NOMO-1 treated with dmso at 0.1 percent for 144 hours (cell line): ENCODE measurements at regions not wholly inside any gene's neighbourhood (a gene's known extent, or its start where the extent isn't known, plus 50 kb on each side); places are given as distances from the start of the nearest gene placed in this dataset.
A peak's percentile ranks its signal among the peaks of the same experiment; 100 is the strongest.
"Not testable (repeated sequence)": the region's sequence is repeated elsewhere in the genome, so short reads cannot be mapped to it uniquely, and the experiment has no call there.

Source experiments
- DNase-seq: peaks from one replicate; lab custom pipeline; 2025; ENCODE audit not compliant: unreplicated experiment; lab: John Stamatoyannopoulos, UW

GRCh38 chr2:2728635-2729034, 397.6 kb upstream of the MYT1L start:
- no peak for DNase-seq

GRCh38 chr2:2727876-2728511, 396.9 kb upstream of the MYT1L start:
- no peak for DNase-seq

GRCh38 chr2:2726163-2726562, 395.1 kb upstream of the MYT1L start:
- no peak for DNase-seq

- DNase-seq = no peak
These were observed 392.0 kb upstream of the MYT1L start for GRCh38 chr2:2723064-2723463.

DNA sequence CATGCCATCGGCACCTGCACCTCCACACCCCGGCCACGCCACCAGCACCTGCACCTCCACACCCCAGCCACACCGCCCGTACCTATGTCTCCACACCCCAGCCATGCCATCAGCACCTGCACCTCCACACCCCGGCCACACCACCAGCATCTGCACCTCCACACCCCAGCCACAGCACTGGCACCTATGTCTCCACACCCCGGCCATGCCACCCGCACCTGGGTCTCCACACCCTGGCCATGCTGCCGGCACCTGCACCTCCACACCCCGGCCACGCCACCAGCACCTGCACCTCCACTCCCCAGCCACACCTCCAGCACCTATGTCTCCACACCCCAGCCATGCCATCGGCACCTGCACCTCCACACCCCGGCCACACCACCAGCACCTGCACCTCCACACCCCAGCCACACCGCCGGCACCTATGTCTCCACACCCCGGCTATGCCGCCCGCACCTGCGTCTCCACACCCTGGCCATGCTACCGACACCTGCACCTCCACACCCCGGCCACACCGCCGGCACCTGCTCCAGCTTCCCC, 390.3 kb upstream of the MYT1L start:
- DNase-seq = no peak

DNA sequence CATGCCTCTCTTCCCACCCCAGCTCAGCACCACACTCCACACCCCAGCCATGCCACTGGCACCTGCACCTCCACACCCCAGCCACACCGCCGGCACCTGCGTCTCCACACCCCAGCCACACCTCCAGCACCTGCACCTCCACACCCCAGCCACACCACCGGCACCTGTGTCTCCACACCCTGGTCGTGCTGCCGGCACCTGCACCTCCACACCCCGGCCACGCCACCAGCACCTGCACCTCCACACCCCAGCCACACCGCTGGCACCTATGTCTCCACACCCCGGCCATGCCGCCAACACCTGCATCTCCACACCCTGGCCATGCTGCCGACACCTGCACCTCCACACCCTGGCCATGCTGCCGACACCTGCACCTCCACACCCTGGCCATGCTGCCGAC, 389.7 kb upstream of the MYT1L start:
- DNase-seq = not testable (repeated sequence)

- no peak for DNase-seq
These were observed 389.3 kb upstream of the MYT1L start for GRCh38 chr2:2720351-2720750.

GRCh38 chr2:2719781-2720180, 388.7 kb upstream of the MYT1L start:
- no peak for DNase-seq

- DNase-seq = no peak
These were observed 387.9 kb upstream of the MYT1L start for GRCh38 chr2:2719015-2719414.

DNA sequence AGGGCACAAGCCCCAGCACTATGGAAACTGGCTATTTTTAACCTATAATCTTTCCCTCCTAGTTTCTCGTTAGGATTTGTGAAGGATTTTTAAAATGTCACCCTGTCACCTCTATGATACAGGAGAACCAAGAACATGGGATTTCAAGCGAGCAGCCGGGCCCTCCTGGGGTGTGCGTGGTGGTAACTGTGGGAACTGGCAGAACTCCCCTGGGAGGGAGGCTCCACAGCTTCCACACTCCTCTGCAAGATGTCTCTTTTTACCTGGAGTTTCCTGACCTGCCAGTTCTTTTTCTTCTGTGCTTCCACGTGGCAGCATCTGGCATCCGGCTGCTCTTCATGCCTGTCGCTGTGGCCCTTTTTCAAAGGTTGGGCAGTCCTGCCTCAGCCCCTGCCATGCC, 386.3 kb upstream of the MYT1L start:
- no peak for DNase-seq

DNA sequence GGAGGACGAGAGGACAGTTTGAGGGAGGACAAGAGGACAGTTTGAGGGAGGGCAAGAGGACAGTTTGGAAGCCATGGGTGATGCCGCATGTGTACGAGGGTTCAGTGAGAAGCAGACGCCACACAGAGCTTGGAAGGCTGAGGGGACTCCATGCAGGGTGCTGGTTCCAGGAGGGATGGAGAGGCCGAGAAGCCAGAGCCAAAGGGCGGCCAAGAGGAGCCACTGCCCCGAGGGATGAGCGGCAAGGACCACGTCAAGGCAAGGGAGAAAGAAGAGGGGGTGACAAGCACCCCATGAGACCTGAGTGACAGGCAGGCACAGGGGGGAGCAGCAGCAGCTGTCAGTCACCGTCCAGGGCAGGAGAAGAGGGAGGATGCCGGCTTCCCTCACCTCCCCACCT, 385.7 kb upstream of the MYT1L start:
- DNase-seq = no peak

- DNase-seq = no peak
These were observed 384.2 kb upstream of the MYT1L start for GRCh38 chr2:2715036-2715818.

- DNase-seq = peak; percentile 19
These were observed 383.3 kb upstream of the MYT1L start for GRCh38 chr2:2714408-2714807.

GRCh38 chr2:2709431-2709770, 378.3 kb upstream of the MYT1L start:
- no peak for DNase-seq

- no peak for DNase-seq
These were observed 377.7 kb upstream of the MYT1L start for GRCh38 chr2:2708575-2709430.

DNA sequence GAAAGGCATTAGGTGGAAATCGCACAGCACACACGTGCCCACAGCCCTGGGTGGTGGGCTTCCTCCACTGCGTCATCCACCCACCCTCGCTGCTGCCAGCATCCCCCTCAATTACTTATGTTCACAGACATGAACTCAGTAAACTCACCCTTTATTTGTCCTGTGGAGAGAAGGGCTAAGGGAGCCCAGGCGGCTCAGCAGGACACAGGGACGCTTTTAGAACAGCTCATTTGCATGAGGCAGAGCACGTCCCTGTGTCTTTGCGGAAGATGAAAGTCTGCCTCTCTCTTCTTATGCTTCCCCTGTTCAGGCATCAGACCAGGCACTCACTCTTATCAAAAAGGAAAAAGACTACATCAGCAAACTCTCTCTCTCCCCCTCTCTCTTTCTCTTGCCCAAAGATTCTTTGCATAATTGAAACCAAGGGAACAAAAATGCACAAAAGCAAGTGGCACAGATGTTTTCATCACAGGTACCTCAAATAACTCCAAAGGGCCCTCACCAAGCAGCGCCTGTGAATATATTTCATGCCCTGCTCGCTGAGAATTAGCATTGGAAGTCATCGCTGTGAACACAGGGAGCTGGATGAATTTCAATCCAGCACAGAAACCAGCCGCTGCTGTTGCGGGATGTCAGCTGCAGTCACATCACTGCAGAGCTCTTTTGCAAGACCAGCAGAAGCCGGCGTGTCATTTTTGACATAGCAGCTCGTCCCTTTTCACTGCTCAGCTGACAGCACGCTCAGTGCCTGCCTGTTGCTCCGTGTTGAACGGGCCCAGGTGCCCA, 376.3 kb upstream of the MYT1L start:
- no peak for DNase-seq

- DNase-seq = no peak
These were observed 375.2 kb upstream of the MYT1L start for GRCh38 chr2:2706306-2706705.

- DNase-seq = no peak
These were observed 374.8 kb upstream of the MYT1L start for GRCh38 chr2:2705871-2706270.

GRCh38 chr2:2704428-2705090, 373.5 kb upstream of the MYT1L start:
- DNase-seq = peak; percentile 65

DNA sequence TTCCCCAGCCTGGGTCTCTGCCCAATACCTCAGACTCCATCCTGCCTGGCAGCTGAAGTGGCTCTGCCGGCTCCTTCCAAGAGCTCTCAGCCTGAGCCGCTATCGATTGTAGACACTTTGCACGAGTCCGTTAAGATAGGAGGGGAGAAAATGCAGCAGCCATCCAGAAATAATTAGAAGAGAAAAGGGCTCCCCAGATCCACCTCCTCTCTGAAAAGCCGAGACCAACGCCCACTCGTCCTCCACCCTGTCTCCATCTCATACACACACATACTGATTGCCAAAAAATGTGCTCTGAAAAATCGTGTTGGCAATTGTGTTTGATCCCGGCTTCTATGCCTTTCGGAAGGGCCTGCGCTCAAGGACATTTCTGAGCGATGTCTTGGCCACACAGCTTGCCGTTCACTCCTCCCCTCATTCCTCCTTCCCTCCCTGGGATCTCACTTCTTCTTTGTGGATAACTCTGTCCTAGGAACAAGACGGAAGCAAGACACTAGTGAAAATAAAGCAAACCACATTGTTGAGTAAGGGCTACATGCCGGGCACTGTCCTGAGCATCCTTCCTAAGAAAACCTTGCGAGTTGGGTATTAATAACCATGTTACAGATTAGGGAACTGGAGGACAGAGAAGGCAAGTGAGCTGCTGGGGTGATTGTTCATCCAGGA, 372.8 kb upstream of the MYT1L start:
- peak; percentile 32 for DNase-seq
